ENCODE measurements at regions not wholly inside any gene's neighbourhood (a gene's known extent, or its start where the extent isn't known, plus 50 kb on each side); places are given as distances from the start of the nearest gene placed in this dataset.

DNA sequence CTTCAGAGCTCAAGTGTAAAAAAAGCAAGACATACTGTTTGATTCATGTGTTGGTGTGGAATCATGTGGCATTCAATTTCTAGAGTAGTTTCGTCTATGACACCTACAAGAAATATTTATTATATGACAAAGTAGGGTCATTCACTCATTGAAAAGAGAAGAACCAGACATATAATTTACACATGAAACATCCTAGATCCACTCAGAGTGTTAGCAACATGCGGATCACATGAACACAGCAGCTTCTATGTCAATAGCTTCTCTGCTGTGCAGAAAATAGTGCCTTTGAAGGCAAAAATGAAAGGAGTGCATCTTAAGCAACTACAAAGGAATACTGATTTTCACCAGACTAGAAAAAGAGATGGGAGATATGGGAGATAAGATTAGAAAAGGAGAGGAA is 569.8 kb downstream of the RPS29 start:
- no peak for DNase-seq (ENCODE audit: low read depth in 2 of 2)

DNA sequence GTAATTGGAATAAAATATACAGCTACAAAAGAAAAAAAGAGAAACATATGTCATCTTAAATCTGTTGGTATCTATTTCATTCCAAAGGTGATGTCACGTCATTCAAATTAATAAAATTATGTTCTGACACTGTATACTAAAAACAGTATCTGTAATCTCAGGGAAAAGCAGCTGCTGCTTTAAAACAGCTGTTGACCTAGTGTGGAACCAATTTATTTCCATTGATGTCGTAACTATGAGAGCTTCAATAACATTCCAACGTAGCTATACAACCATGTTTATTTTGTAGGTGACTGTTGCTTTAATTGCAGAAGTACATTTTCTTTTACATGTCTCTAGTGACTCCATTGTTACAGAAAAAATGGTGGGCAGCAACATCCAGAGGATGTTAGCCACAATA is 571.7 kb downstream of the RPS29 start:
- no peak for DNase-seq (ENCODE audit: low read depth in 2 of 2)

DNA sequence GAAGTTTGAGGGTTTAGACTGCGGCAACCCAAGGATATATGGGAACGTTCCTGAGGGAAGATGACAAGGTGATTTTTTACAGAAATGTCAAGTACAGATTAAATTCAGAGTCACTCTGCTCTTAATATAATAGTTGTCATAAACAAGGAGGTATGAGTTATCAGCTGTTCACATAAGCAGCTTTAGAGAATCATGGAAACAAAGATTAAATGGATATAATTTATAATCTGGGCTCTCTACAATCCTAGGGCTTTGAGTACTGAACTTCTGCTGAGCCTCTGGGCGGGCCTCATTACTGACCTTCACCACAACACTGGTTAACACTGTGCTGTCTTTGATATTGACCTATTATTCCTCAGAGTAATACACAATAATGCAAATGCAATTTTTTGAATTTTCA is 577.8 kb downstream of the RPS29 start:
- DNase-seq (ENCODE audit: low read depth in 2 of 2): no peak

DNA sequence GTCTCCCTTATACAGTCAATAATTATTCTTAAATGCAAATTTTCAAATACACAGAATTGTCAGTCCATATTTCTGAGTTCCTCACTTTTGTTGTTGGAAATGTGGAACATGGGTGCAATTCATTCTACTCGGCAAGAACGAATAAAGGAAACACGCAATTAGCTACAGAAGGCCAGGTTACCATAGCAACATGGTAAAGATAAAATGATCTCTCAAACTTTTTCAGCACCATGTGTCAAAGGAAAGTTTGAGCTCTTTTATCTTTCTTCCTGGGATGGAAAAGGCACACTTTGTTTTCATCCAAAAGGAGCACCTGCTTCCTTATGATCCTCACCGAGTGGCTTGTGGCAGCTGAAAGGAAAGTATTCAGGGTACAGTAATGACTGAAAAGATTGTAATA is 595.0 kb downstream of the RPS29 start:
- DNase-seq (ENCODE audit: low read depth in 2 of 2): no peak

DNA sequence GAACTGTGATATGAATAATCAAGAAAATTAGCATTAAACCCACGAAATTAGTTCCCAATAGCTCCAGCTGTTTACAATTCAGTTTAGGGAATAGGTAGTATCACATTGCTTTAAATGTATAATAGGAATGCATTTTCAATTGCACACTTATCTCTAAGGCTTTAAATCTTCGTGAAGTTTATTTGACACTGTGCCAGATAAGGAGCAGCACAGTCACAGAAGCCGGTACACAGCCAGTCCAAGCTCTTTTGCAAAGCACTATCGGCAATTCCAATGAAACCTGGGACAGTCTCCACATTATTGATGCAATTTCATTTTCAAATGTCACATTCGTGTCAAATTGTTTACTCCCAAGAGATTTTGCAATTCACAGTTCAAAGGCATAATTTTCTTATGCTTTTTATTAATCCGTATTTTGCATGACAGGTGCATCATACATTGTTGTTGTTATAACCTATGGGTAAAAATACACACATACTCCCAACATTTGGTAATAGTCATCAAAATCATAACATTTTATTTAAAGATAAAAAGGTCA is 602.8 kb downstream of the RPS29 start:
- DNase-seq (ENCODE audit: low read depth in 2 of 2): no peak

DNA sequence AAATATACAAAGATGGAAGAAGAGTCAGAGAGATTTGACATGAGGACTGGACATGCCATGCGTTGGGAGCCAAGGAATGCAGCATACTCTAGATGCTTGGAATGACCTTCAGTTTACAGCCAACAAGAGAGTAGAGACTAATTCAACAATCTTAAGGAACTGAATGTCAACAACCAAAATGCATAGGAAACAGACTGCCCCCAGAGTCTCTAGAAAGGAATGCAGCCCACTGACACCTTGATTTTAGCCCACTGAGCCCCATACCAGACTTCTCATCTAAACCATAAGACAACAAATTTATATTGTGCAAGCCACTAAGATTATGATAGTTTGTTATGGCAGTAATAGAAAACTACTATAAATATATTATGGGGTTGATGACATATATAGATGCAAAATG is 611.2 kb downstream of the RPS29 start:
- no peak for DNase-seq (ENCODE audit: low read depth in 2 of 2)

DNA sequence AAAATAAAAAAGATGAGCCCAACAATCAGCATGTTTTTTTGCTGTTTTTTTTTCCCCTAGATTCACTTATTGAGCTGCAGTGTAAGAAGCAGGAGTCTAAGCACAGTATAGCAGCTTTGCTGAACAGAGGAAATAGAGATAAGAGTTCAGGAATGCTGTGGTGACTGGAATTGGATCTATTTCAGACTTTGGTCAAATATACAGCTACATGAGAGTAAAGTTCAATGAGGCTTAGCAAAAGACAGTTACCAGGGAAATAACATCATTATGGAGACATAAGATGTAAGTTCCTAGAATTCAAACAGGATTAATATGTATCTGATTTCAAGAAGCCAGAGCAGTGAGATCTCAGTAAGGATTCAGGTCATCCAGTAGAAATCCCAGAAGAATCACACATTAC is 613.0 kb downstream of the RPS29 start:
- DNase-seq (ENCODE audit: low read depth in 2 of 2): no peak

DNA sequence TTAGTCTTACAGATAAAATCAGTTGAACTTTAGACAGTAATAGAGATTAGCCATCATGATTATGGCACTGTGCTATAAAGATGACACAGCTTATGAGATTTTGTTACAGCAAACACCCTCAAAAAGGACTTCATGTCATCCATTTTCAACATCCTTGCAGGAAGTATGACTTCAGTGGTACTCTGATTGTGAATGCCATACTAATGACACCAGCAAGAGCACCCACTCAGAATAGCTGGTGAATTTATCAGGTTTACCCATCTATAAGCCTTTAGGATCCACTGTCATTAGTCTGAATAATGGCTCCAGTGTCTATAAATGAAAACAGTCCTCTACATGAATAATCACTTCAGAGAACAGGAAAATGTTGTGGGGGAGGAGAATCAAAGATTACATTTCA is 615.2 kb downstream of the RPS29 start:
- DNase-seq (ENCODE audit: low read depth in 2 of 2): no peak

DNA sequence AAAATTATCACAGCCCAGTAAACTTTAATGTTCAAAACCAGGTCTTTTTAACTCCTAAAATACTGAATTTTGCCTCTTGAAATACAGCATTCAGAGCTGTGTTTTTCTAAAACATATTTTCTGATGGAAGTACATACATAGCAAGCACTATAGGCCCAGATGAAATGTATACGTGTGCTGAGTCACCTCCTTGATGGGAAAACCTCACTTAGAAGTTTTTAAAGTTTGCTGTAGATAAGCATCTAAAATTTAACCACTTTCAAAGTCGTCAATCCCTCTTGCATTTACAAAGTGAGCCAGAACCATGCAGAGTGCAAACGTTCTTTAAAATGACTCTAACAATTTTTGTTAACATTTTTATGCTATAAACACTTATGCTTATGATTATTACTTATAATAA is 618.8 kb downstream of the RPS29 start:
- DNase-seq (ENCODE audit: low read depth in 2 of 2): no peak

DNA sequence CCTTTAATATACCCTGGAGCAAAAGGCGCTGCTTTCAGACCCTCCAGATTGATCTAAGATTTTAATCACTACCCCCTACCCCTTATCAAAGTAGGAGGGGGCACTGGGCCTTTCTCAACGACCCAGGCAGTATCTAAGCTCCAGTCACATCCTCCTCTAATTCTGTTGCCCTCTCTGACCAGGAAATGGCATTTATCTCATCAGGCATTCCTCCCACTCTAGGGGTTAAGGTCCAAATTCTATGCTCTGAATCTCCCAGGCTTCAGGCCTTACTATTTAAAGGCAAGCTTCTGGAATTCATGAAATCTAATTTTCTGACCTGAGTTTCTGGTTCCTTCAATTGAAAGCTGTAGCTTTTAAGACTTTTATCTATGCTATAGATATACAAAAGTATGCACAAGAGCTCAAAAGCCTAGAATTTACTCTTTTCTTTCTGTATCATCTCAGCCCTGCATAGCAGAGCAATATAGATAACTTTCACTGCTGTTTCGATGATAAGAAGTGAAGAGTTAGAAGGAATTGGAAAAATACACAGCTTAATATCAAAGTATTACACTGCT is 622.9 kb downstream of the RPS29 start:
- DNase-seq (ENCODE audit: low read depth in 2 of 2): no peak

DNA sequence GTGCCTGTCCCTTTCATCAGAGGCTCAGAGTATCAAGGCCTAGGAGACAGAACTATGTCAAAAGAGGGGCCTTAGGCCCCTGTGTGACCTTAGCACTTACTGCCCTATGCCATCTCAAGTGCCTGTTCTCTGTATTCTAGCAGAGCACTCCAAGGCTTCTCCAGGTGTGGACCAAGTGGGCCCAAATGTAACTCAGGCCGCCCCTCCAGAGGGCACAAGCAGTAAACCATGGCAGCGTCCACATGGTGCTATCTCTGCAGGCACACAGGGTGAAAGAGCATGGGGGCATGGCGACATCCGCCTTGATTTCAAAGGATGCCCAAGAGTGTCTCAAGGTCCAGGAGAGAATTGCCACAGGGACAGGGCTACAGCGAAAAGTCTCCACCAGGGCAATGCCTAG is 628.7 kb downstream of the RPS29 start:
- DNase-seq (ENCODE audit: low read depth in 2 of 2): no peak

DNA sequence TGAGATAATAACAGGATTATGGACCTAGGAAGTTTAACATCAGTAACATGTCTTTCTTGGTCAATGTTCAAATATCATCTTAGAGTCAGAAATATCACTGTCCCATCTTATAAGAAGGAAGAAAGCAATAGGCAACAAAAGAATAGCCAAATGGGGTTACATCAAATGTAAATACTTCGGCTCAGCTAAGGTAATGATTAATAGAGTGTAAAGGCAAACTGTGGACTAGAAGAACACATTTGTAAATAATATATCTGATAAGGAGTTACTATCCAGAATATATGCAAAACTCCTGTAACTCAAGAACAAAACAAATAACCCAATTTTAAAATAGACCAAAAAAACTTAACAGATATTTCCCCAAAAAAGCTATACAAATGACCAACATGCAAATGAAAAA is 630.3 kb downstream of the RPS29 start:
- no peak for DNase-seq (ENCODE audit: low read depth in 2 of 2)

DNA sequence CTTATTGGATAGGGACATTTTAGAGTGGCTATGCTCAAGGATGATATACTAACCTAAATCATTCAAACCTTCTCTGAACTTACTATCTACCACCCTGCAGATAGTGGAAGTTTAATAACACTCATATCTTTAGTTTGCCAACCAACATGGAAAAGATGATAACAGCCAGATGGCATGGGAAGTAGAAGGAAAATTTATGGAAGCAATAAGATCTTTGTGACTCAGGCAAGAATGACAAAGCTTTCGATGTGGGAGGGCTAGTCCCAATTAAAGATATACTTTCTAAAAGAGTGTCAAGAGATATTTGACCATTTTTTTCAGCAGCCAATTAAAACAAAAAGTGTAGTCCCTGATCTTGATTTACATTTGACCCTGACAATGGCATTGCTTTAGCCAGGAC is 631.7 kb downstream of the RPS29 start:
- DNase-seq (ENCODE audit: low read depth in 2 of 2): no peak

DNA sequence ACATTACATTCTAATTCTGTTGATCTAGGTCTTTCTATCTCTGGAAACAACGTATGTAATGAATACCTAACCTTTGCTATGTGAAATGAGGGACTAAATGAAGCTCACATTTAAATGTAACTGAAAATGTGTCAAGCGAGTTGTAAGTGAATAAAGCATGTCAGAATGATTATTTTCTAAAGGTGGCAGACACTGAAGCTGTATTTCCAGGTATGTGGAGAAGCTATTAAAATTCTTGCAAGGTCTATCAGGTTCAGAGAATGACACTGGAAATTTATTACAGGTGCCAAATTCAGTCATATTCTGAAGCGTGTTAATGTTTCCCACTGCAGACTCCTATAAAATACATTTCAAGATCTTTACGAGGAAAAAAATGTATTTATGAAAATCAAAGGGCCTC is 641.4 kb downstream of the RPS29 start:
- DNase-seq (ENCODE audit: low read depth in 2 of 2): no peak

DNA sequence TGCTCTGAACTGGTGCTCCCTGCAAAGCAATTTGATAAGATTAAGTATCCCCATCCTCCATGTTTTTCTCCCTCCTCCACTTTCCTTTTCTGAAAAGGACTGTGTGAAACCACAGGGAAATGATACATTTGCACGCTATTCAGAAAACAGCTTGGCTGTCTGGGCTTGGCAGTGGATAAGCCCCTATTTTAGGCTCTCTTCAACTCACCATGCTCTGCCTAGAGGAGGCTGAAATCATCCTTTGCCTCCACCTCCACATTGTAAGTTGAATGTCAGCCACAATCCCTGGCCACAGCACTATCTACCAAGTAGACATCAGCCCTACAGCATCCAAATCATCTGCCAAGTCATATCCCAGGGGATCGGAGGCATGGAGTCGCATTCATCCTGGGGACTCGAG is 642.3 kb downstream of the RPS29 start:
- no peak for DNase-seq (ENCODE audit: low read depth in 2 of 2)

DNA sequence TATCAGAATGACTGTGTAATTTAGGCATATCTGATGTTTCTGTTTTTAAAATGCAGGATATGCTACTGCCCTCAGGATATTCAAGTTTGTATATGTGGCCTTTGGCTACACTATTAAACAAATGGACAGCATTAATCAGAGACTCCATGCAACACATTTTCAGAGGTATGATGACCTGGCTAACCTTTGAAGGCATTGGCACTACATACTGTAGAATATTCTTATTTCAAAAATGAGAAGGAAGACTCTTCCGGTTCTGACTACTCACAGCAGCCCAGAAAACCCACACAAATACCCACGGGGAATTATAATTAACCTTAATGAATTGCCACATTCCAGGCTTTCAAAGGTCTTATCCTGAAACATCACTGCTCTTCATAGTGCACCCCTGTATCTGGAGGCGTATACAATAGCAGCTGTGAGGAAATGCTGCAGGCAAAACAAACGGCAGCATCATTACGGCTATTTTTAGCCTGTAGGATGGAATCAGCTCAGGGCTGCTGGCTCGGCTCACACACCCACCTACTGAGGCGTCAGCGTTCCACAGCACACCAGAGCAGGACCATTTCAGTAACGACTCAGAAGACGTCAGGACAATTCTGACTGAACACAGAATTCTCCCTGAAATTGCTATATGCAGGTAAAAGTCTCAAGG is 648.5 kb downstream of the RPS29 start:
- DNase-seq (ENCODE audit: low read depth in 2 of 2): no peak

DNA sequence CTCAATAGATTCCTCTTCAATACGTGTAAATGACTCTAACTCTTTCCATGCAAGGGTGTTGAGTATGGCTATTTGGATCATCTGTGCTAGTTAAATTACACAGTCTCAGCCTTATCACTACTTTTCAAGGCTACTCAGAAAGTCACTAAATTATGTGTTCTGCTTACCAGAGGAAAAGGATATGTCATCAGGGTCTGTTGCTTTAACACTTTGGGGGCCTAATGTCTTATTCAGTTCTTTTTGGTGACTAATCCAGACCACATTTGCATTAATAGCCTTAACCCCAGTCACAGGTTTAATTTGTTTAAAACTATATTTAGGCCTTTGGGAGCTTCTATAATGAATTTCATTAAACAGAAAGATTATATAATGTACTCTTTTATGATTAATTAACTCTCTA is 649.3 kb downstream of the RPS29 start:
- no peak for DNase-seq (ENCODE audit: low read depth in 2 of 2)

DNA sequence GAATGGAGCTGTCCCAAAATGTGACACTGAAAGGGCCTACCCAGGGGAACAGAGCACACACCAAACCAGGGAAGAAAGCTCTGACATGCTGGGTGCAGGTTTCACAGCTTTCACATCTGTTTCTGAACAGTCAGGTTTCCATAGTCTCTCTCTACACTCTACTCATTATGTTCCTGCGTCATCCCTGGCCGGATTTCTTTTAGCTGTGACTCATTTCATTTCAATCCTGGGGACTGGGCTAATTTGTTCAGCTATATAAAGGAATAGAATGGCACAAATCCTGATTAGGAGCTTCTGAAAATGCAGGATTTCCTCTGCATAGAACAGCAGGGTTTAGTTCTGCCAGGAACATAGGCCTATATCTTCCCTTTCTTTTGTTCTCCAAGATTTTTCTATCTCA is 649.8 kb downstream of the RPS29 start:
- no peak for DNase-seq (ENCODE audit: low read depth in 2 of 2)

DNA sequence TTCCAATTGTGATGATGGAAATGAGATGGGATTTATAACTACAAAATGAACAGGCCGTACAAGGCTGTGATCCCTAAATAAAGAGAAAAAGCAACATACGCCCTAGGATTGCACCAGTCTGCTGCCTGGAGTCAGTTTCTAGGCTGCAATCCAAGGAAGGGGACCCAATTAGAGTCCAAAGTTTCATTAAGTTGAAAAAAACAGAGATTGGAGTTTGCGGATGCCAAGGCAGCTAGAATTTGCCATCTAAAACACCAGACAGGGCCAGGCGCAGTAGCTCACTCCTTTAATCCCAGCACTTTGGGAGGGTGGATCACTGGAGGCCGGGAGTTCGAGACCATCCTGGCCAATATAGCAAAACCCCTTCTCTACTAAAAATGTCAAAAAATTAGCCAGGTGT is 661.0 kb downstream of the RPS29 start:
- DNase-seq (ENCODE audit: low read depth in 2 of 2): no peak

DNA sequence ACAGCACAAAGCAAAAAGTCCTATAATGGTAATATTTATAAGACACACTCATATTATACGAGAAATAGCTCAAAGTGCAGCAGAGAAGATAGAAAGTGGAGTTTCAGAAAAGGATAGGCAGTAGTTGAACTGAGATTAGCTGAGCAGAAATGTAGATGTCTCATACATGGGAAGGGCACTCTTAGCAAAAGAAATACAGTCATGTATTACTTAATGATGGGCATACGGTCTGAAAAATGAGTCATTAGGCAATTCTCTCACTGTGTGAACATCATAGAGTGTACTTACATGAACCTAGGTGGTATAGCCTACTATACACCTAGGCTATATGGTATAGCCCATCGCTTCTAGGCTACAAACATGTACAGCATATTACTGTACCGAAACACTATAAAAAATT is 671.3 kb downstream of the RPS29 start:
- no peak for DNase-seq (ENCODE audit: low read depth in 2 of 2)

DNA sequence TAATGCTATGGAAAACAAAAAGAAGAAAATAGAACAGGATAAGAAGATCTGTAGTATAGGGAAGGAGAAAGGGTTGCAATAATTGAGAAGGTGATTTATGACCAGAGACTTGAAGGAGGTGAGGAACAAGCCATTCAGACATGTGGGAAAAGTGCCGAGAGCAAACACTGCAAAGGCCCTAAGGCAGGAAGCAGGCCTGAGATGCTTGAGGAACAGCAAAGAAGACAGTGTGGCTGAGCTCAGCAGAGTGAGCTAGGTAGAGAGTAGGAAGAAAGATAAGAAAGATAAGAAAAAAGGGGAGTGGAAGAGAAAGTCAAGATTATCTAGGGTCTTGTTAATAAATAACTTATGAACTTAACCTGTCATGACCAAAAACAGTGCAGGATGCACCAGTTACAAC is 671.8 kb downstream of the RPS29 start:
- no peak for DNase-seq (ENCODE audit: low read depth in 2 of 2)

DNA sequence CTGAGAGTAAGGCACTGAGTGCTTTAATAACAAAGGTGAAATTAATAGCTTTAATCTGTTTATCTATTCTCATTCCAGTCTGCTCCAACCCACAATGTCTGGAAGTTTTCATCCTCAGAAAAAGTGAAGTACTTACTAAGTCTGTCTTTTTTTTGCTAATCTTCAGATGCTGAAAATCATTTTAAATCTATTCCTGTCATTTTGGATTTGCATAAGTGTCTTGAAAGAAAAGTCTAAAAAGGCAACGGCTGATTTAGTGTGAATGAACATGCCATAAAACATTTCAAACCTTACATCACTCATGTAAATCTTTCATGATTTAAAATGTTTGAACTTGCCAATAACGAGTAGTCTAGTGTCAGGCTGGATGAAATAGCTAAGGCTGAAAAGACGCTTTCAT is 685.6 kb downstream of the RPS29 start:
- no peak for DNase-seq (ENCODE audit: low read depth in 2 of 2)

DNA sequence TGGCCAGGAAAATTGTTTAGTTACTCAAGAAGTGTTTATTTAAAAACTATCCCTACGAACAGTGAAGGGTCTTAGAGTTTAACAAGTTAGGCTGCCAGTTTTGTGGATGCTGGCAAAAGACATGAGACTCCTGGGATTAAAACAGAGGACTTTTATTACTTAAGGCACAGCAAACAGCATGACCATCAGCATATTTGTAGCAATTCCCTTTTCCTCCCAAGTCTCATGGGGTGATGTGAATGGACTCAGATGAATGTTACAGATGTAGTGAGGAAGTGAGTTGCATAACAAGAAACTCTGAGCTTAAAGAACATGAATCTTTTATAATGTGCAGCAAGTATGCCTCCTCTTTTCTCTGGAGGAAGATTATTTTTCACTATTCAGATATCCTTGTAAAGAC is 695.8 kb downstream of the RPS29 start:
- DNase-seq (ENCODE audit: low read depth in 2 of 2): no peak

DNA sequence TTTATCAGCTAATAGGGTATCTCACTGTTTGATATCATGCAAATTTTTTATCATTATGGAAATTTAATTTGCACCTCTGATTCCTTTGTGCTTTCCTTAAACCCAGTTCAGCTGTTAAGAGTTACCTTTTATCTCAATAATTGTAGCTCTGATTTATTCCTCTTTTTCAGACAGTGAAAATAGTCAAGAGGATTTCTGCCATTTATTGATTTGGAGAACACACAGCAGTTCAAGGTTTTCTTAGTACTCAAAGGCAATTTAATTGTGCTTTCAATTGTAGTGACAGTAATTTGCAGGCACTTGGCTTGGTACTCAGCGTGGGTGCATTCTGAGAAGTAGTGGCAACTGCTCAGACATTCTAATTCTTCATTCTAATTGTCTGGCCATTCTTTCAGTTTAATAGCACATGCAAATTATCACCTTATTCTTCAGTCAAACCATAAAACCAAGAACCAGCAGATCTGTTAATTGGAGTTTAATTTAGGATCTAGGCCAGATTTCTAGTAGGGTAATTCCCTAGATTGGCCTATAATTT is 709.3 kb downstream of the RPS29 start:
- DNase-seq (ENCODE audit: low read depth in 2 of 2): no peak

Measured in stimulated activated CD4-positive, alpha-beta T cell treated with anti-CD3 and anti-CD28 coated beads, Interleukin-15, amount 100 ng/mL, for 48 hours (primary cell).